ENCODE measurements at regions not wholly inside any gene's neighbourhood (a gene's known extent, or its start where the extent isn't known, plus 50 kb on each side); places are given as distances from the start of the nearest gene placed in this dataset.

- no peaks in the 10 kb centered on the region for H3K36me3 Mint-ChIP-seq (ENCODE audit: insufficient read depth)
- H3K4me1 Mint-ChIP-seq: no peaks in the 10 kb centered on the region
- ATAC-seq (replicated peaks; ENCODE audit: extremely low read depth, poor library complexity, severe bottlenecking) (no peak), DNase-seq (ENCODE audit: low spot score in 2 of 2) (no peak)
- no peak overlapping the region for H3K4me3 Mint-ChIP-seq
- H3K27me3 Mint-ChIP-seq: no peaks in the 10 kb centered on the region
- H3K9me3 Mint-ChIP-seq: peaks cover 18% of the 10 kb centered on the region
- no peak overlapping the region for H3K27ac Mint-ChIP-seq (ENCODE audit: low read depth)
Measured at GRCh38 chr9:16245756-16246440, 624.6 kb downstream of the BNC2 start.

GRCh38 chr9:16246785-16247184, 623.7 kb downstream of the BNC2 start:
- no peaks in the 10 kb centered on the region for H3K36me3 Mint-ChIP-seq (ENCODE audit: insufficient read depth)
- DNase-seq (ENCODE audit: low spot score in 2 of 2) (no peak), ATAC-seq (replicated peaks; ENCODE audit: extremely low read depth, poor library complexity, severe bottlenecking) (no peak)
- no peaks in the 10 kb centered on the region for H3K4me1 Mint-ChIP-seq
- H3K27ac Mint-ChIP-seq (ENCODE audit: low read depth): no peak overlapping the region
- no peak overlapping the region for H3K4me3 Mint-ChIP-seq
- peaks cover 13% of the 10 kb centered on the region for H3K9me3 Mint-ChIP-seq
- no peaks in the 10 kb centered on the region for H3K27me3 Mint-ChIP-seq

GRCh38 chr9:16247188-16247875, 623.1 kb downstream of the BNC2 start:
- H3K36me3 Mint-ChIP-seq (ENCODE audit: insufficient read depth): no peaks in the 10 kb centered on the region
- H3K9me3 Mint-ChIP-seq: peaks cover 13% of the 10 kb centered on the region
- DNase-seq (ENCODE audit: low spot score in 2 of 2): no peak
- H3K27ac Mint-ChIP-seq (ENCODE audit: low read depth): no peak overlapping the region
- H3K27me3 Mint-ChIP-seq: no peaks in the 10 kb centered on the region
- H3K4me3 Mint-ChIP-seq: no peak overlapping the region
- no peaks in the 10 kb centered on the region for H3K4me1 Mint-ChIP-seq
- no peak for ATAC-seq (replicated peaks; ENCODE audit: extremely low read depth, poor library complexity, severe bottlenecking)

GRCh38 chr9:16248822-16249221, 621.6 kb downstream of the BNC2 start:
- Mint-ChIP-seq H3K9me3 (peaks cover 11% of the 10 kb centered on the region), H3K4me3 (no peak overlapping the region), H3K36me3 (ENCODE audit: insufficient read depth) (no peaks in the 10 kb centered on the region), H3K4me1 (no peaks in the 10 kb centered on the region), H3K27ac (ENCODE audit: low read depth) (no peak overlapping the region), H3K27me3 (no peaks in the 10 kb centered on the region)
- ATAC-seq (replicated peaks; ENCODE audit: extremely low read depth, poor library complexity, severe bottlenecking) (no peak), DNase-seq (ENCODE audit: low spot score in 2 of 2) (no peak)

GRCh38 chr9:16252616-16253015, 617.9 kb downstream of the BNC2 start:
- ATAC-seq (replicated peaks; ENCODE audit: extremely low read depth, poor library complexity, severe bottlenecking) (no peak), DNase-seq (ENCODE audit: low spot score in 2 of 2) (no peak)
- no peak overlapping the region for H3K4me3 Mint-ChIP-seq
- no peaks in the 10 kb centered on the region for H3K27me3 Mint-ChIP-seq
- no peak overlapping the region for H3K27ac Mint-ChIP-seq (ENCODE audit: low read depth)
- H3K4me1 Mint-ChIP-seq: no peaks in the 10 kb centered on the region
- no peaks in the 10 kb centered on the region for H3K36me3 Mint-ChIP-seq (ENCODE audit: insufficient read depth)
- peaks cover 10% of the 10 kb centered on the region for H3K9me3 Mint-ChIP-seq

- H3K4me3 Mint-ChIP-seq: no peak overlapping the region
Measured at GRCh38 chr9:16254674-16255073, 615.8 kb downstream of the BNC2 start.

GRCh38 chr9:16255217-16255616, 615.3 kb downstream of the BNC2 start:
- H3K36me3 Mint-ChIP-seq (ENCODE audit: insufficient read depth): no peaks in the 10 kb centered on the region
- no peaks in the 10 kb centered on the region for H3K27me3 Mint-ChIP-seq
- DNase-seq (ENCODE audit: low spot score in 2 of 2) (no peak), ATAC-seq (replicated peaks; ENCODE audit: extremely low read depth, poor library complexity, severe bottlenecking) (no peak)
- peaks cover 18% of the 10 kb centered on the region for H3K9me3 Mint-ChIP-seq
- H3K27ac Mint-ChIP-seq (ENCODE audit: low read depth): no peak overlapping the region
- no peaks in the 10 kb centered on the region for H3K4me1 Mint-ChIP-seq
- H3K4me3 Mint-ChIP-seq: no peak overlapping the region

More at GRCh38 chr9:16254674-16255073, 615.8 kb downstream of the BNC2 start:
- Mint-ChIP-seq H3K4me1 (no peaks in the 10 kb centered on the region), H3K36me3 (ENCODE audit: insufficient read depth) (no peaks in the 10 kb centered on the region), H3K9me3 (peaks cover 18% of the 10 kb centered on the region), H3K27ac (ENCODE audit: low read depth) (no peak overlapping the region), H3K27me3 (no peaks in the 10 kb centered on the region)
- ATAC-seq (replicated peaks; ENCODE audit: extremely low read depth, poor library complexity, severe bottlenecking) (no peak), DNase-seq (ENCODE audit: low spot score in 2 of 2) (no peak)

GRCh38 chr9:16257604-16258003, 612.9 kb downstream of the BNC2 start:
- DNase-seq (ENCODE audit: low spot score in 2 of 2) (no peak), ATAC-seq (replicated peaks; ENCODE audit: extremely low read depth, poor library complexity, severe bottlenecking) (no peak)
- peaks cover 2% of the 10 kb centered on the region for H3K36me3 Mint-ChIP-seq (ENCODE audit: insufficient read depth)
- no peak overlapping the region for H3K27ac Mint-ChIP-seq (ENCODE audit: low read depth)
- H3K4me3 Mint-ChIP-seq: no peak overlapping the region
- H3K27me3 Mint-ChIP-seq: no peaks in the 10 kb centered on the region
- H3K4me1 Mint-ChIP-seq: no peaks in the 10 kb centered on the region
- H3K9me3 Mint-ChIP-seq: peaks cover 18% of the 10 kb centered on the region

- Mint-ChIP-seq H3K36me3 (ENCODE audit: insufficient read depth) (peaks cover 2% of the 10 kb centered on the region), H3K27ac (ENCODE audit: low read depth) (no peak overlapping the region), H3K27me3 (no peaks in the 10 kb centered on the region), H3K9me3 (peaks cover 18% of the 10 kb centered on the region), H3K4me1 (no peaks in the 10 kb centered on the region), H3K4me3 (no peak overlapping the region)
- DNase-seq (ENCODE audit: low spot score in 2 of 2) (no peak), ATAC-seq (replicated peaks; ENCODE audit: extremely low read depth, poor library complexity, severe bottlenecking) (no peak)
Measured at GRCh38 chr9:16258191-16258590, 612.3 kb downstream of the BNC2 start.

- peaks cover 18% of the 10 kb centered on the region for H3K9me3 Mint-ChIP-seq
- no peak overlapping the region for H3K4me3 Mint-ChIP-seq
- no peak overlapping the region for H3K27ac Mint-ChIP-seq (ENCODE audit: low read depth)
- H3K4me1 Mint-ChIP-seq: no peaks in the 10 kb centered on the region
- H3K36me3 Mint-ChIP-seq (ENCODE audit: insufficient read depth): peaks cover 2% of the 10 kb centered on the region
- H3K27me3 Mint-ChIP-seq: no peaks in the 10 kb centered on the region
- DNase-seq (ENCODE audit: low spot score in 2 of 2) (no peak), ATAC-seq (replicated peaks; ENCODE audit: extremely low read depth, poor library complexity, severe bottlenecking) (no peak)
Measured at GRCh38 chr9:16258708-16259107, 611.8 kb downstream of the BNC2 start.

- no peak for ATAC-seq (replicated peaks; ENCODE audit: extremely low read depth, poor library complexity, severe bottlenecking)
- Mint-ChIP-seq H3K36me3 (ENCODE audit: insufficient read depth) (peaks cover 4% of the 10 kb centered on the region), H3K9me3 (peaks cover 12% of the 10 kb centered on the region), H3K4me1 (no peaks in the 10 kb centered on the region), H3K27me3 (no peaks in the 10 kb centered on the region), H3K27ac (ENCODE audit: low read depth) (no peak overlapping the region), H3K4me3 (no peak overlapping the region)
- no peak for DNase-seq (ENCODE audit: low spot score in 2 of 2)
Measured at GRCh38 chr9:16262477-16263261, 607.8 kb downstream of the BNC2 start.

- no peaks in the 10 kb centered on the region for H3K27me3 Mint-ChIP-seq
- H3K9me3 Mint-ChIP-seq: peaks cover 4% of the 10 kb centered on the region
- no peaks in the 10 kb centered on the region for H3K4me1 Mint-ChIP-seq
- H3K27ac Mint-ChIP-seq (ENCODE audit: low read depth): no peak overlapping the region
- DNase-seq (ENCODE audit: low spot score in 2 of 2) (no peak), ATAC-seq (replicated peaks; ENCODE audit: extremely low read depth, poor library complexity, severe bottlenecking) (no peak)
- H3K4me3 Mint-ChIP-seq: no peak overlapping the region
- H3K36me3 Mint-ChIP-seq (ENCODE audit: insufficient read depth): peaks cover 4% of the 10 kb centered on the region
Measured at GRCh38 chr9:16265688-16266087, 604.8 kb downstream of the BNC2 start.
